Lower lobe of right lung (tissue), 2 donors: ENCODE measurements at regions not wholly inside any gene's neighbourhood (a gene's known extent, or its start where the extent isn't known, plus 50 kb on each side); places are given as distances from the start of the nearest gene placed in this dataset.

ENCODE experiments used
- ATAC-seq, 2 donors: fragments of 200-7000 bp; cut with Tn5 transposase; one replicate each; pipeline ENCODE4 v1.9.1; 2020 to 2022; ENCODE audit warnings: mild to moderate bottlenecking in 2 of 2, moderate library complexity in 2 of 2
- DNase-seq: peaks from one replicate; pipeline ENCODE4 v3.0.0-alpha.2; 2020
- H3K27ac ChIP-seq: fragments of 200-600 bp; one replicate; pipeline ENCODE4 v1.8.0; 2022
- H3K27me3 ChIP-seq: fragments of 200-600 bp; one replicate; pipeline ENCODE4 v1.8.0; 2022; ENCODE audit warnings: low read depth
- H3K36me3 ChIP-seq: fragments of 200-600 bp; one replicate; pipeline ENCODE4 v1.8.0; 2022; ENCODE audit warnings: mild to moderate bottlenecking
- H3K4me1 ChIP-seq: fragments of 200-600 bp; one replicate; pipeline ENCODE4 v1.8.0; 2022
- H3K4me3 ChIP-seq: fragments of 200-600 bp; one replicate; pipeline ENCODE4 v1.8.0; 2022; ENCODE audit warnings: mild to moderate bottlenecking
- H3K9me3 ChIP-seq: fragments of 200-600 bp; one replicate; pipeline ENCODE4 v1.8.0; 2022
- intact Hi-C: fragments of 100-400 bp; cut with DNase I; formaldehyde crosslinking; loops from one replicate; pipeline ENCODE4 v1.11.0; 2022
- TF ChIP-seq, protein P1 (sequence below): fragments of 200-600 bp; IDR thresholded peaks from one replicate; pipeline ENCODE4 v1.8.0; 2022; ENCODE audit warnings: antibody characterized with exemption, mild to moderate bottlenecking
- donor health status: DM: no; HTN: yes; CAD: no; lungs with severe emphysema.

DNA sequence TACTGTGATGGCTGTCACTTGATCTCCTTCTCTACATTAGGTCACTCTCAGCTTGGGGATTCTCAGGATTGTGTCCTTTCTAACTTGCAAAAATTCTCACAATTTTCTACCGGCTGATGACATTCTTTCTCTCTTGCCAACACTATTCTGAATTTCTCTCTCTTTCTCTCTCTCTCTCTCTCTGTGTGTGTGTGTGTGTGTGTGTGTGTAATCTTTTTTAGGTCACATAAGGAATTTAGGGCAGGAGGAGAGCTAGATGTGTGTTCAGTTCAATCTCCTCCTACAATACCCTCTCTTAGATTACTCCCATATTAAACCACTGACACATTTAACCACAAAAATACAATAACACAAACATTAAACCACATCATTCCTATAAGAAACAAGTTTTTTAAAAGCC lies 242.3 kb upstream of the NREP start:
- Histone ChIP-seq H3K27me3 (no peaks in the 10 kb centered on the region), H3K9me3 (no peaks in the 10 kb centered on the region), H3K36me3 (no peaks in the 10 kb centered on the region), H3K27ac (no peak overlapping the region), H3K4me3 (no peak overlapping the region), H3K4me1 (no peaks in the 10 kb centered on the region)
- DNase-seq: no peak
- ATAC-seq: no peak
- intact Hi-C loops: no loop called here
- TF ChIP-seq, protein P1, sequence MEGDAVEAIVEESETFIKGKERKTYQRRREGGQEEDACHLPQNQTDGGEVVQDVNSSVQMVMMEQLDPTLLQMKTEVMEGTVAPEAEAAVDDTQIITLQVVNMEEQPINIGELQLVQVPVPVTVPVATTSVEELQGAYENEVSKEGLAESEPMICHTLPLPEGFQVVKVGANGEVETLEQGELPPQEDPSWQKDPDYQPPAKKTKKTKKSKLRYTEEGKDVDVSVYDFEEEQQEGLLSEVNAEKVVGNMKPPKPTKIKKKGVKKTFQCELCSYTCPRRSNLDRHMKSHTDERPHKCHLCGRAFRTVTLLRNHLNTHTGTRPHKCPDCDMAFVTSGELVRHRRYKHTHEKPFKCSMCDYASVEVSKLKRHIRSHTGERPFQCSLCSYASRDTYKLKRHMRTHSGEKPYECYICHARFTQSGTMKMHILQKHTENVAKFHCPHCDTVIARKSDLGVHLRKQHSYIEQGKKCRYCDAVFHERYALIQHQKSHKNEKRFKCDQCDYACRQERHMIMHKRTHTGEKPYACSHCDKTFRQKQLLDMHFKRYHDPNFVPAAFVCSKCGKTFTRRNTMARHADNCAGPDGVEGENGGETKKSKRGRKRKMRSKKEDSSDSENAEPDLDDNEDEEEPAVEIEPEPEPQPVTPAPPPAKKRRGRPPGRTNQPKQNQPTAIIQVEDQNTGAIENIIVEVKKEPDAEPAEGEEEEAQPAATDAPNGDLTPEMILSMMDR: no peak

DNA sequence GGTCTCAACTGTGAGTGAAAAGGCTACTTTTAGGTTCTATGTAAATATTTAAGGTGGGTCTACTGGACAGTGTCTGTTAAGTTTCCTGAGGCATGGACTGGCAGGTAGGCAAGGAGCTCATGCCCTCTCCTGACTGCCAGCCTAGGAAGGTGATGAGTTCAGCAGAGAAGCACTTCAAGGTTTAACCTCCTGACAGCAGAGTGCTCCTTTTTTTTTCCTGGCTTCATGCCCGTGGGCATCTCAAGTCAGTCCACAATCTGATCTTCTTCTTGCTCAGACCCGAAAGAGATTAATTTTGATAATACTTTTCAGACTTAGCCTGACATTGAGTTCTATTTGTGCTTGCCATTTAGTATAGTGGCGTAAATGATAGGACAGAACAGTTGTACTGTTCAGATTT lies 241.9 kb upstream of the NREP start:
- Histone ChIP-seq H3K9me3 (no peaks in the 10 kb centered on the region), H3K27ac (no peak overlapping the region), H3K36me3 (no peaks in the 10 kb centered on the region), H3K27me3 (no peaks in the 10 kb centered on the region), H3K4me1 (no peaks in the 10 kb centered on the region), H3K4me3 (no peak overlapping the region)
- TF ChIP-seq, protein P1: no peak
- ATAC-seq (no peak), DNase-seq (no peak)
- intact Hi-C loops: no loop called here

DNA sequence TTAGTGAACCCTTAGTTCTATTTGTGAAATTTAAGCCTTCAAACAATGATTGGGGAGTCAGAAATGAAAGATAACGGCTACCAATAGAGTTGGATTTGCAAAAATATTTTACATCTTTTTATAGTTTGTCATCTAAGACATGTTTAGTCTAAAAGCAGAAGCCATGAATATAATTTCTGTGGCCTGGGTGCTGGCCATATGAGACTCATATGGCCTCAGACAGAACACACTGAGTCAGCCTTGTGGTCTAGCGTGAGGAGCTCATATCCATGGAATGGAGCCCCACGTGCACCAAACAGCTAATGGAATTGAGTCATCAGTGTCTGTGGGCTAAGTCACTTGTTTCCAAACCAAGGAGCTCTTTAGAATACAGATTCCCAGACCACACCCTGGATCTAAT lies 240.7 kb upstream of the NREP start:
- no peak for ATAC-seq
- TF ChIP-seq, protein P1: no peak
- H3K9me3 ChIP-seq: no peaks in the 10 kb centered on the region
- no peaks in the 10 kb centered on the region for H3K4me1 ChIP-seq
- intact Hi-C loops: no loop called here
- no peak overlapping the region for H3K27ac ChIP-seq
- H3K4me3 ChIP-seq: no peak overlapping the region
- no peaks in the 10 kb centered on the region for H3K36me3 ChIP-seq
- H3K27me3 ChIP-seq: no peaks in the 10 kb centered on the region
- DNase-seq: no peak

DNA sequence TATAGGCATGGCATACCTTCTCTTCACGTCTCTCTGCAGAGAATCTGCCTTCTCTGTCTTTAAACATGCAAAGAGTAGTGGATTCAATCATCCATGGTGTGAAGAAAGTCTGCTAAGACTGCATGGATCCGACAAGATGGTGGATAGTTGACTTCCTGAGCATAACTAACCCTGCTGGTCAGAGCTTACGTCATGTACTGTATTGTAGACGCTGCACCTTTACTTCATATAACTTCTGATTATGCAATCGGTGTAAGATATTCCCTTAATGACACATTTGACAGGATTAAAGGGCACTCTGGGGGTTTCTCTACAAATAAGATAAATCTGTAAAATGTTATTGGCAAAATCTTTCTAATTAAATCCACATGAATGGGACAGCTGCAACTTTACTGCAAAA lies 240.3 kb upstream of the NREP start:
- Histone ChIP-seq H3K27ac (no peak overlapping the region), H3K4me3 (no peak overlapping the region), H3K4me1 (no peaks in the 10 kb centered on the region), H3K27me3 (no peaks in the 10 kb centered on the region), H3K36me3 (no peaks in the 10 kb centered on the region), H3K9me3 (no peaks in the 10 kb centered on the region)
- ATAC-seq: no peak
- TF ChIP-seq, protein P1: no peak
- no peak for DNase-seq
- intact Hi-C loops: no loop called here

DNA sequence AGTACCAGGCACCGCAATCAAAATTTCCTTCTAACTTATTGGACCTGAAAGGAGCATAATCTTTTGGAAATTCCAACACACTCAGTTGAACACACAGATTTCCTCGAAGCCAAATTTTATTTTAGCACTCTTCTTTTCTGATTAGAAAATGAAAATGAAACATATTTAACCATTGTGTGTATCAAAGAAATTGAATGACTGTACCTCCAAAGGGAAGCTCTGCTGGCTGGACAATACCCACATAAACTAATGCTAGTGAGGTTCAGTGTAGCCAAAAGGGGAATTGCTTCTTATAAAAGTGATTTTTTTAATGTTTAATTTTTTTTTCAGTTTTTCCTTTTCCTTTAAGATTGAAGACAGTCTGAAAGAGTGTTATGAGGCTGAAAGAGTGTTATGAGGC lies 239.6 kb upstream of the NREP start:
- ATAC-seq (no peak), DNase-seq (no peak)
- H3K27ac ChIP-seq: no peak overlapping the region
- no peak overlapping the region for H3K4me3 ChIP-seq
- H3K4me1 ChIP-seq: no peaks in the 10 kb centered on the region
- TF ChIP-seq, protein P1: no peak
- intact Hi-C loops: no loop called here
- H3K36me3 ChIP-seq: no peaks in the 10 kb centered on the region
- H3K27me3 ChIP-seq: no peaks in the 10 kb centered on the region
- no peaks in the 10 kb centered on the region for H3K9me3 ChIP-seq

DNA sequence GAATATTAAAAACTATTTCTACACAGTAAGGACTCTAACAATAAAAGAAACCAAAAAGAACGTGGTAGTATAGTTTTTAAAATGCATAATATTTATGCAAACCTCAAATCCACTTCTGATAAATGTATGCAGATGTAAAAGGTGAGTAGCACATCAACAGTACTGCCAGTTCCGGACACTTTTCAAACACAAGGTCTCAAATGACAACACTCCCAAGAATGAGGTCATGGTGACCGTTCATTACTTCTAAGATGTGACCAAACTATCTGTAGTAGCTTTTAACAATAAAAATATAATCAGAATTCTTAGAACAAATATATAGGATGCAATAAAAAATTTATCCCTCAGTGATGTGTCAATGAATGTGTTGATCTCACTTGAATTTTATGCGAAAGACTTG lies 238.7 kb upstream of the NREP start:
- TF ChIP-seq, protein P1: no peak
- no peak for ATAC-seq
- no peaks in the 10 kb centered on the region for H3K27me3 ChIP-seq
- H3K27ac ChIP-seq: no peak overlapping the region
- no peaks in the 10 kb centered on the region for H3K4me1 ChIP-seq
- no peak for DNase-seq
- no peaks in the 10 kb centered on the region for H3K36me3 ChIP-seq
- no peak overlapping the region for H3K4me3 ChIP-seq
- intact Hi-C loops: no loop called here
- no peaks in the 10 kb centered on the region for H3K9me3 ChIP-seq
